Neural cell (in vitro differentiated cells): ENCODE measurements at regions not wholly inside any gene's neighbourhood (a gene's known extent, or its start where the extent isn't known, plus 50 kb on each side); places are given as distances from the start of the nearest gene placed in this dataset.

Experiments used
- REST ChIP-seq: IDR thresholded peaks from 2 replicates; pipeline ENCODE4 v1.6.1; 2012; ENCODE audit warnings: borderline replicate concordance
- TAF1 ChIP-seq: IDR thresholded peaks from 2 replicates; pipeline ENCODE4 v1.6.1; 2012; ENCODE audit warnings: low read depth

- no peak for TF ChIP-seq REST
- TF ChIP-seq TAF1 = no peak
Measured at GRCh38 chr3:106231086-106231485, 362.3 kb upstream of the CBLB start.
